ENCODE measurements at regions not wholly inside any gene's neighbourhood (a gene's known extent, or its start where the extent isn't known, plus 50 kb on each side); places are given as distances from the start of the nearest gene placed in this dataset.

DNA sequence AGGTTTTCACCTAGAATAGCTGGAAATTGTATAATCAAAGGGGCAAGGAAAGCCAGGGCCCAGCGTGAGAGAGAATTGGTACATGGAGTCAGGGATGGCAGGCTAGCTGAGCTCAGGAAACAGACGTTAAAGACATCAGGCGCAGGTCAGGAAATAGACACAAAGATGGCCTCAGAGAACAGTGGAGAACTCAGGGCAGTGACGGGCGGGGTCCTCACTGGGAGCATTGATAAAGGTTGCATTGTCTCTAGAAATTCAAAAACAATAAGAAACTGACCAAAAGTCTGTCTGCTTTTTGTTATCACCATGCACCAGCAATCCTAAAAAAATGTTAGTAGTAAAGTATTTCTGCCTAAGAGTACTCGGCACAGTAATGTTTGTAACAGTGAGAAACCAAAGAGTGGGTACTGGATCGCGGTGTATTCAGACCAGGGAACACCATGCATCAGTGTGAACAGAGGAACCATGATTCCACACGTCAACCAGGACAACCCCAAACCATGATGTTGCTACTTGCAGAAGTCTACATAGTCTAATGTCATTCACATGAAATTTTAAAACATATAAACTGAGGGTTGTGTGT lies 81.9 kb upstream of the AUTS2 start:
- peak; percentile 34 for DNase-seq
- intact Hi-C loops (cut with micrococcal nuclease), result no loop called here

GRCh38 chr7:69517985-69518704 lies 80.1 kb upstream of the AUTS2 start:
- TF ChIP-seq, protein P1, sequence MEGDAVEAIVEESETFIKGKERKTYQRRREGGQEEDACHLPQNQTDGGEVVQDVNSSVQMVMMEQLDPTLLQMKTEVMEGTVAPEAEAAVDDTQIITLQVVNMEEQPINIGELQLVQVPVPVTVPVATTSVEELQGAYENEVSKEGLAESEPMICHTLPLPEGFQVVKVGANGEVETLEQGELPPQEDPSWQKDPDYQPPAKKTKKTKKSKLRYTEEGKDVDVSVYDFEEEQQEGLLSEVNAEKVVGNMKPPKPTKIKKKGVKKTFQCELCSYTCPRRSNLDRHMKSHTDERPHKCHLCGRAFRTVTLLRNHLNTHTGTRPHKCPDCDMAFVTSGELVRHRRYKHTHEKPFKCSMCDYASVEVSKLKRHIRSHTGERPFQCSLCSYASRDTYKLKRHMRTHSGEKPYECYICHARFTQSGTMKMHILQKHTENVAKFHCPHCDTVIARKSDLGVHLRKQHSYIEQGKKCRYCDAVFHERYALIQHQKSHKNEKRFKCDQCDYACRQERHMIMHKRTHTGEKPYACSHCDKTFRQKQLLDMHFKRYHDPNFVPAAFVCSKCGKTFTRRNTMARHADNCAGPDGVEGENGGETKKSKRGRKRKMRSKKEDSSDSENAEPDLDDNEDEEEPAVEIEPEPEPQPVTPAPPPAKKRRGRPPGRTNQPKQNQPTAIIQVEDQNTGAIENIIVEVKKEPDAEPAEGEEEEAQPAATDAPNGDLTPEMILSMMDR (IDR thresholded peaks at IDR 0.05; ENCODE audit: borderline replicate concordance), result no peak
- Histone ChIP-seq H3K27me3 (ENCODE audit: low read depth) (no peaks in the 10 kb centered on the region), H3K9me3 (replicated peaks) (no peaks in the 10 kb centered on the region), H3K4me3 (no peak overlapping the region), H3K36me3 (no peaks in the 10 kb centered on the region), H3K4me1 (peaks cover 11% of the 10 kb centered on the region), H3K27ac (replicated peaks) (no peak overlapping the region)
- intact Hi-C loops (cut with micrococcal nuclease), result no loop called here
- DNase-seq, result no peak

More for the DNA sequence above, 81.9 kb upstream of the AUTS2 start:
- Histone ChIP-seq H3K27me3 (ENCODE audit: low read depth) (peaks cover 8% of the 10 kb centered on the region), H3K9me3 (replicated peaks) (no peaks in the 10 kb centered on the region), H3K27ac (replicated peaks) (peak overlapping the region; percentile 44), H3K4me3 (no peak overlapping the region), H3K36me3 (no peaks in the 10 kb centered on the region), H3K4me1 (peaks cover 11% of the 10 kb centered on the region)
- TF ChIP-seq, protein P1 (IDR thresholded peaks at IDR 0.05; ENCODE audit: borderline replicate concordance), result no peak

GRCh38 chr7:69518705-69519077 lies 79.6 kb upstream of the AUTS2 start:
- no peak overlapping the region for H3K27ac ChIP-seq (replicated peaks)
- intact Hi-C loops (cut with micrococcal nuclease), result no loop called here
- TF ChIP-seq, protein P1 (IDR thresholded peaks at IDR 0.05; ENCODE audit: borderline replicate concordance), result no peak

GRCh38 chr7:69526570-69526969 lies 71.7 kb upstream of the AUTS2 start:
- H3K4me3 ChIP-seq, result no peak overlapping the region
- H3K27ac ChIP-seq (replicated peaks), result no peak overlapping the region
- TF ChIP-seq, protein P1 (IDR thresholded peaks at IDR 0.05; ENCODE audit: borderline replicate concordance), result no peak
- no peaks in the 10 kb centered on the region for H3K9me3 ChIP-seq (replicated peaks)
- intact Hi-C loops (cut with micrococcal nuclease), result no loop called here
- peaks cover 15% of the 10 kb centered on the region for H3K27me3 ChIP-seq (ENCODE audit: low read depth)
- no peaks in the 10 kb centered on the region for H3K36me3 ChIP-seq
- H3K4me1 ChIP-seq, result no peaks in the 10 kb centered on the region
- DNase-seq, result no peak

More at GRCh38 chr7:69518705-69519077, 79.6 kb upstream of the AUTS2 start:
- Histone ChIP-seq H3K27me3 (ENCODE audit: low read depth) (no peaks in the 10 kb centered on the region), H3K4me3 (no peak overlapping the region), H3K36me3 (no peaks in the 10 kb centered on the region), H3K4me1 (peaks cover 11% of the 10 kb centered on the region), H3K9me3 (replicated peaks) (no peaks in the 10 kb centered on the region)
- no peak for DNase-seq

DNA sequence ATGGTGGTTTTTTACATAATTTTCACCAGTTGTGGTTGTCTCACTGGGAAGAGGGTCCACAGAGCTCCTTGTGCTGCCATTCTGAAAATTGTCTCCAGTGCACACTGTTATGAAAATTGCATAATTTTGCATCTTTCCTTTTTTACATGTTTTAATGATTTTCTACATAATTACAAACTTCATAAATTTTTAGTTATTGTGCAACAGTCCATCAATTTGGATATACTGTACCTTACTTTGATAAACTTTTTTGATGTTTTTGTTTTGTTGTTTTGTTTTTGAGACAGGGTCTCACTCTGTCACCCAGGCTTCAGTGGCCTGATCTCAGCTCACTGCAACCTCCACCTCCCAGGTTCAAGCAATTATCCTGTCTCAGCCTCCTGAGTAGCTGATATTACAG lies 70.6 kb upstream of the AUTS2 start:
- Histone ChIP-seq H3K27me3 (ENCODE audit: low read depth) (peaks cover 15% of the 10 kb centered on the region), H3K27ac (replicated peaks) (no peak overlapping the region), H3K9me3 (replicated peaks) (no peaks in the 10 kb centered on the region), H3K4me3 (no peak overlapping the region), H3K36me3 (no peaks in the 10 kb centered on the region), H3K4me1 (no peaks in the 10 kb centered on the region)
- TF ChIP-seq, protein P1 (IDR thresholded peaks at IDR 0.05; ENCODE audit: borderline replicate concordance), result no peak
- intact Hi-C loops (cut with micrococcal nuclease), result no loop called here
- no peak for DNase-seq
